ENCODE measurements at regions not wholly inside any gene's neighbourhood (a gene's known extent, or its start where the extent isn't known, plus 50 kb on each side); places are given as distances from the start of the nearest gene placed in this dataset.

GRCh38 chr1:165040641-165041040, 315.9 kb downstream of the LMX1A start:
- Histone ChIP-seq H3K36me3 (ENCODE audit: control insufficient read depth, insufficient read depth, low read length) (no peaks in the 10 kb centered on the region), H3K9me3 (ENCODE audit: control insufficient read depth, insufficient read depth, low read length) (no peaks in the 10 kb centered on the region), H2BK20ac (ENCODE audit: low read depth, low read length) (no peak overlapping the region), H4K5ac (ENCODE audit: low read depth, low read length) (no peak overlapping the region), H2BK5ac (ENCODE audit: low read depth, low read length, poor library complexity, severe bottlenecking) (no peak overlapping the region), H3K14ac (replicated peaks; ENCODE audit: low read depth, low read length) (no peak overlapping the region), H2BK120ac (ENCODE audit: low read depth, low read length) (no peak overlapping the region), H2AK5ac (ENCODE audit: low read depth, low read length) (no peak overlapping the region), H2BK15ac (ENCODE audit: low read depth, low read length) (no peak overlapping the region), H4K8ac (ENCODE audit: low read depth in 2 of 2, low read length in 2 of 2) (no peak overlapping the region), H2AFZ (replicated peaks; ENCODE audit: low read length, poor library complexity) (no peak overlapping the region), H3K9ac (ENCODE audit: low read depth, low read length) (no peak overlapping the region), H3K4me2 (ENCODE audit: low read depth, low read length) (no peak overlapping the region), H3K9me1 (ENCODE audit: insufficient read depth, low read length) (no peaks in the 10 kb centered on the region), H3K79me1 (ENCODE audit: low read depth in 1 of 2, low read length in 2 of 2) (no peaks in the 10 kb centered on the region), H3K4me3 (ENCODE audit: insufficient read depth, low read depth, low read length) (no peak overlapping the region), H4K91ac (ENCODE audit: insufficient read depth, low read depth, low read length) (no peak overlapping the region), H3K56ac (ENCODE audit: extremely low read depth, insufficient read depth, low read length) (no peak overlapping the region), H3K18ac (ENCODE audit: low read depth, low read length) (no peak overlapping the region), H3K23ac (ENCODE audit: low read depth, low read length) (no peak overlapping the region), H3K4ac (ENCODE audit: low read depth, low read length) (no peak overlapping the region), H2AK9ac (replicated peaks; ENCODE audit: low read depth, low read length, poor library complexity) (no peak overlapping the region), H3K27ac (ENCODE audit: insufficient read depth, low read length) (no peak overlapping the region), H3K4me1 (ENCODE audit: control insufficient read depth, insufficient read depth, low read length) (no peaks in the 10 kb centered on the region), H3K27me3 (ENCODE audit: control insufficient read depth, insufficient read depth, low read length) (no peaks in the 10 kb centered on the region), H4K20me1 (ENCODE audit: insufficient read depth, low read length) (no peaks in the 10 kb centered on the region)
- intact Hi-C loops (cut with micrococcal nuclease) (no loop called here), dilution Hi-C loops (cut with HindIII; ENCODE audit: low sequenced_read_pairs, unreplicated experiment) (no loop called here), in situ Hi-C loops (cut with MboI; ENCODE audit: low sequenced_read_pairs) (no loop called here)
- BruUV-seq (replicated peaks): no TSS peak
- ATAC-seq (ENCODE audit: low read depth) (no peak), DNase-seq (no peak)
- WGBS, 2 experiments (ENCODE audit: extremely low coverage in 2 of 2, insufficient read length in 1 of 2): no CpG with 5 or more reads among the region's 1 CpG
- TF ChIP-seq RCOR1 (IDR thresholded peaks at IDR 0.05; ENCODE audit: insufficient replicate concordance, low read length) (no peak), RFX5 (IDR thresholded peaks at IDR 0.05; ENCODE audit: low read depth, low read length) (no peak), CTCF (conservative IDR thresholded peaks at IDR 0.05; ENCODE audit: low read depth, low read length) (no peak), SMC3 (IDR thresholded peaks at IDR 0.05; ENCODE audit: low read depth, low read length) (no peak), RAD21 (IDR thresholded peaks at IDR 0.05; ENCODE audit: low read length) (no peak), NFE2L2 (IDR thresholded peaks at IDR 0.05; ENCODE audit: low read depth, low read length) (no peak), BHLHE40 (IDR thresholded peaks at IDR 0.05; ENCODE audit: low read depth, low read length) (no peak), FOS (IDR thresholded peaks at IDR 0.05; ENCODE audit: low read depth, low read length) (no peak), MAZ (IDR thresholded peaks at IDR 0.05; ENCODE audit: borderline replicate concordance, low read depth, low read length) (no peak), CEBPB (IDR thresholded peaks at IDR 0.05; ENCODE audit: low read depth, low read length) (no peak), ELK1 (IDR thresholded peaks at IDR 0.05; ENCODE audit: borderline replicate concordance, low read depth, low read length) (no peak), MAFK (IDR thresholded peaks at IDR 0.05; ENCODE audit: low read depth, low read length) (no peak)
- TF ChIP-seq, protein P1, sequence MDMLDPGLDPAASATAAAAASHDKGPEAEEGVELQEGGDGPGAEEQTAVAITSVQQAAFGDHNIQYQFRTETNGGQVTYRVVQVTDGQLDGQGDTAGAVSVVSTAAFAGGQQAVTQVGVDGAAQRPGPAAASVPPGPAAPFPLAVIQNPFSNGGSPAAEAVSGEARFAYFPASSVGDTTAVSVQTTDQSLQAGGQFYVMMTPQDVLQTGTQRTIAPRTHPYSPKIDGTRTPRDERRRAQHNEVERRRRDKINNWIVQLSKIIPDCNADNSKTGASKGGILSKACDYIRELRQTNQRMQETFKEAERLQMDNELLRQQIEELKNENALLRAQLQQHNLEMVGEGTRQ (IDR thresholded peaks at IDR 0.05; ENCODE audit: low read depth, low read length): no peak
- CTCF ChIA-PET: no interaction called here
- POLR2A ChIA-PET (ENCODE audit: unreplicated experiment): no interaction called here

Data from IMR-90 (cell line).